B cell (primary cell): ENCODE measurements at regions not wholly inside any gene's neighbourhood (a gene's known extent, or its start where the extent isn't known, plus 50 kb on each side); places are given as distances from the start of the nearest gene placed in this dataset.

Experiments used
- ATAC-seq: fragments of 200-7000 bp; cut with Tn5 transposase; one replicate; pipeline ENCODE4 v1.10.0; 2021; ENCODE audit warnings: low read depth, mild to moderate bottlenecking, moderate number of reproducible peaks, moderate library complexity
- CTCF ChIA-PET: fragments of 350-600 bp; sonication (Branson Sonifier 250); formaldehyde crosslinking; loops from one replicate; lab custom pipeline; 2021; ENCODE audit warnings: antibody characterized with exemption, inconsistent platforms; lab: Charles Lee
- POLR2A ChIA-PET: fragments of 350-600 bp; sonication (Branson Sonifier 250); formaldehyde crosslinking; loops from one replicate; lab custom pipeline; 2021; ENCODE audit warnings: antibody characterized with exemption; lab: Charles Lee
- DNase-seq: peaks from one replicate; pipeline ENCODE4 v3.0.0; 2013
- H2AFZ ChIP-seq: 2 replicates; pipeline ENCODE4 v1.6.1; 2012; ENCODE audit warnings: mild to moderate bottlenecking, low read depth, low read length; ENCODE audit not compliant: insufficient read depth, poor library complexity, severe bottlenecking
- H3K27ac ChIP-seq, 2 donors: 1 replicate in 1 of 2; 2 replicates in 1 of 2; pipeline ENCODE4 v1.5.1; 2012 to 2013; ENCODE audit warnings: low read length in 2 of 2, mild to moderate bottlenecking in 2 of 2, moderate library complexity in 1 of 2
- H3K27me3 ChIP-seq, 4 experiments: fragments of 200-600 bp in 1 of 4; sonication (generic) in 1 of 4; replicated peaks in 1 of 4; 1 replicate in 2 of 4; 2 replicates in 2 of 4; pipeline versions ENCODE4 v1.6.1 to v1.7.0; 2013 to 2016; ENCODE audit warnings: low read length in 3 of 4, mild to moderate bottlenecking in 2 of 4, mixed read lengths in 1 of 4, moderate library complexity in 1 of 4; ENCODE audit not compliant: insufficient read depth in 4 of 4, control insufficient read depth in 3 of 4; ENCODE audit errors: control extremely low read depth in 1 of 4
- H3K36me3 ChIP-seq, 2 experiments: replicated peaks in 1 of 2; 1 replicate in 1 of 2; 2 replicates in 1 of 2; pipeline versions ENCODE4 v1.6.1 to v1.7.1; 2013; ENCODE audit warnings: low read length in 1 of 2; ENCODE audit not compliant: insufficient read depth in 2 of 2, control insufficient read depth in 1 of 2; ENCODE audit errors: control extremely low read depth in 1 of 2, extremely low read depth in 1 of 2
- H3K4me1 ChIP-seq, 2 donors: fragments of 200-600 bp in 1 of 2; sonication (generic) in 1 of 2; 1 replicate in 1 of 2; 2 replicates in 1 of 2; pipeline versions ENCODE4 v1.5.1 to v1.6.1; 2013 to 2017; ENCODE audit warnings: low read length in 2 of 2; ENCODE audit not compliant: control insufficient read depth in 2 of 2, insufficient read depth in 2 of 2
- H3K4me2 ChIP-seq: replicated peaks from 2 replicates; pipeline ENCODE3; 2012; ENCODE audit warnings: mild to moderate bottlenecking, low read depth, low read length; ENCODE audit not compliant: poor library complexity, severe bottlenecking
- H3K4me3 ChIP-seq, 5 experiments: fragments of 200-600 bp in 1 of 5; sonication (generic) in 1 of 5; 1 replicate in 3 of 5; 2 replicates in 2 of 5; pipeline versions ENCODE4 v1.5.1 to v1.7.0; 2011 to 2016; ENCODE audit warnings: low read length in 4 of 5, mild to moderate bottlenecking in 4 of 5, low read depth in 2 of 5, control low read depth in 1 of 5, moderate library complexity in 1 of 5; ENCODE audit not compliant: insufficient read depth in 1 of 5; ENCODE audit errors: control extremely low read depth in 1 of 5, extremely low read depth in 1 of 5
- H3K79me2 ChIP-seq: fragments of 200-600 bp; sonication (generic); one replicate; pipeline ENCODE4 v1.6.0; 2016; ENCODE audit warnings: low read length; ENCODE audit not compliant: control insufficient read depth, insufficient read depth
- H3K9ac ChIP-seq: fragments of 200-600 bp; sonication (generic); 2 replicates; pipeline ENCODE4 v1.6.1; 2017; ENCODE audit warnings: mild to moderate bottlenecking, low read length, moderate library complexity
- H3K9me3 ChIP-seq, 3 donors: one replicate each; pipeline versions ENCODE4 v1.6.1 to v1.7.1; 2013; ENCODE audit warnings: low read length in 2 of 3; ENCODE audit not compliant: control insufficient read depth in 2 of 3, insufficient read depth in 1 of 3; ENCODE audit errors: control extremely low read depth in 1 of 3
- H4K20me1 ChIP-seq: 2 replicates; pipeline ENCODE4 v1.6.0; 2012; ENCODE audit warnings: mild to moderate bottlenecking, low read length; ENCODE audit not compliant: insufficient read depth, control insufficient read depth, poor library complexity, severe bottlenecking
- H3K27ac Mint-ChIP-seq: one replicate; pipeline ENCODE4 v1.8.0; 2021; ENCODE audit warnings: mixed read lengths
- H3K27me3 Mint-ChIP-seq: one replicate; pipeline ENCODE4 v1.8.0; 2021; ENCODE audit warnings: mixed read lengths
- H3K4me1 Mint-ChIP-seq: one replicate; pipeline ENCODE4 v1.8.0; 2021; ENCODE audit warnings: mixed read lengths
- H3K4me3 Mint-ChIP-seq: one replicate; pipeline ENCODE4 v1.8.0; 2021; ENCODE audit warnings: mixed read lengths
- H3K9me3 Mint-ChIP-seq: one replicate; pipeline ENCODE4 v1.8.0; 2022; ENCODE audit warnings: mixed read lengths; ENCODE audit not compliant: insufficient read depth
- EZH2 ChIP-seq: IDR thresholded peaks from 2 replicates; pipeline ENCODE4 v1.6.1; 2012; ENCODE audit warnings: borderline replicate concordance, low read depth, mild to moderate bottlenecking, moderate library complexity, low read length; ENCODE audit not compliant: insufficient read depth, poor library complexity, severe bottlenecking
- WGBS: methylation state at CpG from one replicate; pipeline ENCODE4 v1.1.5; 2013; ENCODE audit warnings: missing lambda C conversion rate; ENCODE audit not compliant: insufficient coverage; 5-methylcytosine and 5-hydroxymethylcytosine counted together
- intact Hi-C: fragments of 100-400 bp; cut with micrococcal nuclease; formaldehyde crosslinking; loops from one replicate; pipeline ENCODE4 v1.10.0; 2022
- TF ChIP-seq, protein P1 (sequence below): fragments of 200-600 bp; IDR thresholded peaks from one replicate; pipeline ENCODE4 v1.8.0; 2022; ENCODE audit warnings: antibody characterized with exemption, mild to moderate bottlenecking

DNA sequence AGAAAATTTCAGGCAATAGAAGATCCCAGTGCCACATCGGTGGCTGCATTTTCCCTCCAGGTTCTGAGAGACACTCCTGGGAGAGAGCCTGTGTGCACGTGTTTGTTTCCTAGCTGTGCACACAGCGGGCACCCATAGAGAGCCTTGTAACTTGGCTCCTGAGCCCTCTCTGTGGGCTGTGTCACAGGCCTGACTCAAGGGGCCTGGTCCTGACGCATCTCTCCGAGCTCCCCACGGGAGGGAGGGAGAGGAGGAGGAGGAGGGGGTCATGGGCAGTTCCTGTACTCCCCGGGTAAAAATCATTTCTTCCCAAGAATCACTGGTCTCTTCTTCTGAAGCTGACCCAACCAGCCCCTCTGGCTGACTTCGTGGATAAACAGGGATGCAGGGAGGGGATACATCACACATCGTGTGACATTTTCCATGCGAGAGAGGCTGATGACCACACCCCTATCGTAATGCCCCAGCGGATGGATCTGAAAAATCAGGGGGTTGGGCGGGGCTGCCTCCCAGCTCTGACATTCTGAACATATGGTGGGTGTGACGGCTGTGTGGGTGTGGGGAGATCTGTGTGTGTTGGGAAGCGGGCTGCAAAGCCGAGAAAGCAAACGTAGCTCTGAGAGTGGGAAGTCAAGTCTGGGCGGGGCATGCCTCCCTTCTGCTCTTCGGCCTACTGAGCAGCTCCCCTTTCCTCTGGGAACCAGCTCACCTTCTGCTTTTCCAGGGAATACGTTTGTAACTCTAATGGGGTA, 308.3 kb upstream of the HS6ST1 start:
- Histone ChIP-seq H3K9me3 (no peaks in the 10 kb centered on the region), H4K20me1 (no peaks in the 10 kb centered on the region), H3K4me1 (no peaks in the 10 kb centered on the region), H3K4me2 (no peak overlapping the region), H3K27ac (no peak overlapping the region), H3K79me2 (no peaks in the 10 kb centered on the region), H3K9ac (no peak overlapping the region), H3K4me3 (no peak overlapping the region), H3K36me3 (no peaks in the 10 kb centered on the region), H3K27me3 (no peaks in the 10 kb centered on the region), H2AFZ (no peak overlapping the region)
- Mint-ChIP-seq H3K27me3 (peaks cover 4% of the 10 kb centered on the region), H3K4me1 (no peaks in the 10 kb centered on the region), H3K9me3 (no peaks in the 10 kb centered on the region), H3K27ac (no peak overlapping the region), H3K4me3 (no peak overlapping the region)
- POLR2A ChIA-PET = interaction anchor here (0.6 kb wide), 1 partner anchor 400 kb away, joined by 4 read pairs; no protein-coding TSS in a partner anchor
- TF ChIP-seq, protein P1, sequence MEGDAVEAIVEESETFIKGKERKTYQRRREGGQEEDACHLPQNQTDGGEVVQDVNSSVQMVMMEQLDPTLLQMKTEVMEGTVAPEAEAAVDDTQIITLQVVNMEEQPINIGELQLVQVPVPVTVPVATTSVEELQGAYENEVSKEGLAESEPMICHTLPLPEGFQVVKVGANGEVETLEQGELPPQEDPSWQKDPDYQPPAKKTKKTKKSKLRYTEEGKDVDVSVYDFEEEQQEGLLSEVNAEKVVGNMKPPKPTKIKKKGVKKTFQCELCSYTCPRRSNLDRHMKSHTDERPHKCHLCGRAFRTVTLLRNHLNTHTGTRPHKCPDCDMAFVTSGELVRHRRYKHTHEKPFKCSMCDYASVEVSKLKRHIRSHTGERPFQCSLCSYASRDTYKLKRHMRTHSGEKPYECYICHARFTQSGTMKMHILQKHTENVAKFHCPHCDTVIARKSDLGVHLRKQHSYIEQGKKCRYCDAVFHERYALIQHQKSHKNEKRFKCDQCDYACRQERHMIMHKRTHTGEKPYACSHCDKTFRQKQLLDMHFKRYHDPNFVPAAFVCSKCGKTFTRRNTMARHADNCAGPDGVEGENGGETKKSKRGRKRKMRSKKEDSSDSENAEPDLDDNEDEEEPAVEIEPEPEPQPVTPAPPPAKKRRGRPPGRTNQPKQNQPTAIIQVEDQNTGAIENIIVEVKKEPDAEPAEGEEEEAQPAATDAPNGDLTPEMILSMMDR = no peak
- no peak for TF ChIP-seq EZH2
- intact Hi-C loops = no loop called here
- 89% methylated on average over 13 of the region's 20 CpGs for WGBS
- ATAC-seq (no peak), DNase-seq (no peak)
- CTCF ChIA-PET = no interaction called here

DNA sequence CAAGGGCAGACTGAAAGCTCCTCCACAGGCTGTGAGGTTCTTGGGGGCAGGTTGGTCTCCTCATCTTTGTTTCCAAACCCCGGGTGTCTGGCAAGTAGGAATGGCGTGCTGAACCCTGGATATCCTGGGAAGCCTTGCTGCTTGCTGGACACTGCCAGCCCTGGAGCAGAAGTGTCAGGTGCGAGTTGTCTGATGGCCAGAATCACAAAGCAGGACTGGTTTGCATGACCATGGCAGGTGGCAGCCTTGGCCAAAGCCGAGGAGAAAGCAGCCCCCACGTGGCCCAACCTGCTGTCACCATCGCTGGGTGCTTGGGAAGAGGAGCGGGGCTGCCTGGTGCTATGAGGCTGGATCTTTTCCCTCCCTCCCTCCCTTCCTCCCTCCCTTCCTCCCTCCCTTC, 309.5 kb upstream of the HS6ST1 start:
- intact Hi-C loops = no loop called here
- ChIA-PET POLR2A (no interaction called here), CTCF (no interaction called here)
- Mint-ChIP-seq H3K4me1 (no peaks in the 10 kb centered on the region), H3K4me3 (no peak overlapping the region), H3K9me3 (no peaks in the 10 kb centered on the region), H3K27me3 (peaks cover 8% of the 10 kb centered on the region), H3K27ac (no peak overlapping the region)
- ATAC-seq (no peak), DNase-seq (no peak)
- WGBS = 95% methylated on average over 7 of the region's 7 CpGs
- Histone ChIP-seq H3K4me3 (no peak overlapping the region), H2AFZ (no peak overlapping the region), H4K20me1 (no peaks in the 10 kb centered on the region), H3K4me2 (no peak overlapping the region), H3K9me3 (no peaks in the 10 kb centered on the region), H3K4me1 (no peaks in the 10 kb centered on the region), H3K27ac (no peak overlapping the region), H3K9ac (no peak overlapping the region), H3K36me3 (no peaks in the 10 kb centered on the region), H3K79me2 (no peaks in the 10 kb centered on the region), H3K27me3 (no peaks in the 10 kb centered on the region)
- TF ChIP-seq, protein P1 = no peak
- TF ChIP-seq EZH2 = no peak
